AG09319 (cell line): ENCODE measurements at regions not wholly inside any gene's neighbourhood (a gene's known extent, or its start where the extent isn't known, plus 50 kb on each side); places are given as distances from the start of the nearest gene placed in this dataset.

Experiments used
- DNase-seq: peaks from one replicate; pipeline ENCODE4 v3.0.0-alpha.2; 2010; ENCODE audit warnings: low read depth; ENCODE audit errors: extremely low read depth
- CTCF ChIP-seq: IDR thresholded peaks from 2 replicates; pipeline ENCODE4 v1.5.1; 2011; ENCODE audit warnings: low read depth, mild to moderate bottlenecking, inconsistent platforms, low read length, moderate library complexity

GRCh38 chr5:68482199-68482598, 266.6 kb downstream of the PIK3R1 start:
- TF ChIP-seq CTCF: no peak

DNA sequence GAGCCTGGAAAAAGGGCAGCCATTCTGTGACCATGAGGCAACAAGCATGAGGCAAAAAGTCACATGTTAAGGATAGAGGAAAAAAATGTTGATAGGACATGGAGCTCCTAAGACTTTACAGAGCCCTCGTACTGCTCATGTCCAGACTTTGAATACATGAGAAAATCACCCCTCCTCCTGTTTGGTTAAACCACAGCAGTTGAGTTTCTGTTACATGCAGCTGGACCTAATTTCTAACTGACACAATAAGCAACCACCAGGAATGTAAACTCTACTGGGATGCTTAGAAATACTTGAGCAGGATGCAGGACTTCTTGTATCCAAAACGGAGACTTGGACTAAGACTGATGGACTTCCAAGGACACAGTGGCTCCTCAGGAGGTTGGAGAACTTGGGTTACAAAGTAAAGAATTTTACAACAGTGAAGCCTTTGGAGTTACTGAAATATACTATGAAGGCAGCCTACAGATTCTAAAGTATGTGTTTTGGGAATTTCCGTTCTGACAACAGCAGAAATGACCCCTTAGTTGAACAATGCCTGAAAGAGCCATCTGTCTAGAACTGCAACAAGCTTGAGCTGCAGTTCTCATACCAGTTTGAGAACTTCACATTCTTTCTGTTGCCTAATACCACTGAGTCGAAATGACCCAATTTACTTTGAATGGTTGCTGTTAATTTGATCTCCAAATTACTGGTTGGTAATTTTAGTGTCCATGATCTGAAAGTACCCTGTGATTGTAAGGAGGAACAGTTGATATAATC, 268.9 kb downstream of the PIK3R1 start:
- DNase-seq: peak; percentile 86
- no peak for TF ChIP-seq CTCF

More at GRCh38 chr5:68482199-68482598, 266.6 kb downstream of the PIK3R1 start:
- no peak for DNase-seq

DNA sequence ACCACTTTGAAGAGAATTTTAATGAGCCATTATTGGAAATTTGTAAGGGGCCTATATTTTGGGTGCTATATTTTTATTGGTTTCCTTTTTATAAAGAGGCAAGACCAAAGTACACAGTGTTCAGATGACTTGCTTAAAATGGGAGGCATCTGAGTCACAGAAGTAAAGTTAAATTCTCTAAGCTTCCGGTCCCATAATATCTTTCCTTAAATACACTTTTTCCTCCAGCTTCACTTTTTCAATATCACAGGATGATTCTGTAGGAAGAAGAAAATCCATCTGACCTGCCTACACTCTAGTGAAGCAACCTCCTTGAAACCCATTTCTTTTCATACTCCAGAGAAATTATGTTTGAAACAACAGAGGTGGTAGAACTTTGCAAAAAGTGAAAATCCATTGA, 274.0 kb downstream of the PIK3R1 start:
- no peak for TF ChIP-seq CTCF
- no peak for DNase-seq

DNA sequence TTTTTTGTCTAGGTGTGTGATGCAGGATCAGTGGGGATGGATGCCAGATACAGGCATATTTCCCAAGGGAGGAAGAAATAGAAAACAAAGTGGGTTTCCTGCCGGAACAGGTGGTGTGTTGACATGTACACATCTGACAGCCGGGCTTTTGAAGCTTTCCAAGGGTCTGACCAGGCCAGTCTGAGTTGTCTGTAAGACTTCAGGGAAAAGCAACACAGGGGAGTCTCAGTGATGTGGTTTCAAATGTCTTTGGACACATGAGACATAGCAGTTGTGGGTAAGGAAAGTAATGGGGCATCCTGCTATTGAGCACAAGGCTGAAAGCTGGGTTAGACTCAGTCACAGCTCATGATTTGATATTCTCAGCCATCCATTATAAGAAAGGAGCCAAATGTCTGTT, 274.9 kb downstream of the PIK3R1 start:
- no peak for DNase-seq
- TF ChIP-seq CTCF: no peak

- no peak for TF ChIP-seq CTCF
- no peak for DNase-seq
Observed at GRCh38 chr5:68494771-68495170, 279.2 kb downstream of the PIK3R1 start.

- no peak for TF ChIP-seq CTCF
- peak; percentile 25 for DNase-seq
Observed at GRCh38 chr5:68499987-68500386, 284.4 kb downstream of the PIK3R1 start.

DNA sequence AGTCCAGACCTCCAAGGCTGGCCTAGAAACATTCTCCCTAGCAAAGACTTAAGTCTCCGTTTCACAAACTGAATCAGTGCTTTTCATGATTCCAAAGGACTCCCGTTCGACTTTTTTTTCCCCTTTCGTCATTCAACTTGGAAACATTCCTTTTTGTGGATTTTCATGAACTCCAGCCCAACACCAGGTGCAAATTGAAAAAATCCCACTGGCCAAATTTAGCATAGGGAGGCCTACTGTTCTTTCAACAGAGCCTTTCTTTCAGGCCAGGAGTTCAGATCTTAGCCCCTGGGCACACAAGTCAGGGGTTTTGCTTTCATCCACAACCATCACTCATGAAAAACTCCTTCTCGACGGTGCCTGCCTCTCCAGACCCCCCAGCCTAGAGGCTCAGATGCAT, 285.3 kb downstream of the PIK3R1 start:
- no peak for TF ChIP-seq CTCF
- no peak for DNase-seq
